ENCODE measurements at regions not wholly inside any gene's neighbourhood (a gene's known extent, or its start where the extent isn't known, plus 50 kb on each side); places are given as distances from the start of the nearest gene placed in this dataset.
A peak's percentile ranks its signal among the peaks of the same experiment; 100 is the strongest.

DNA sequence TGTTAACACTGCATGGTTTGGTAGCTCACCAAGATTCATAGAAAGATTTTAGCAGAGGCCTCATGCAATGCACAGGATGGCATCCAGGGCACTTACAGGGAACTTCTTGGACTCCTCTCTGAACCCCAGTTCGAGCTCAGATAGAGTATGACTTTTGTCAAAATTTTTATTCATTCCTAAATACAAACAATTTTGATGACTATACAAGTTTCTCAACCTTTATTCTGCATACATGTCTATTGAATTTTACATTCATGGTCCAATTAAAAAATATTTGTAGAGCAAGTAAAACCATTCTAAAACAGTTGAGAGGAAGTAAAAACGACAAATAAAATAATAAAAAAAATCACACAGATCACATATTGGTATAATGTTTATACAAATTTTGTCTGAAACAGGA is 219.0 kb upstream of the MAN1A1 start:
- ChIA-PET CTCF (ENCODE audit: low intra/inter-chr PET ratio) (no interaction called here), POLR2A (interaction anchor here (1.6 kb wide), 1 partner anchor 24 kb away, joined by 3 read pairs; no protein-coding TSS in a partner anchor)

More for the DNA sequence above, 219.0 kb upstream of the MAN1A1 start:
- Histone ChIP-seq H3K9me1 (ENCODE audit: control insufficient read depth, insufficient read depth, low read length) (no peaks in the 10 kb centered on the region), H3K9ac (ENCODE audit: insufficient read depth in 1 of 2, low read depth in 2 of 2, low read length in 2 of 2) (no peak overlapping the region), H3K27me3 (ENCODE audit: control insufficient read depth in 2 of 2, insufficient read depth in 2 of 2, low read length in 2 of 2) (no peaks in the 10 kb centered on the region), H3K4me3 (no peak overlapping the region), H3K4me1 (replicated peaks in 1 of 2; ENCODE audit: control insufficient read depth in 2 of 2, insufficient read depth in 2 of 2, low read length in 2 of 2) (peaks cover 0 to 3% of the 10 kb centered on the region in 2 experiments; a peak in 2 of 5 replicates), H3K27ac (ENCODE audit: extremely low read depth, low read depth, low read length) (no peak overlapping the region), H2AFZ (ENCODE audit: low read depth, low read length) (no peak overlapping the region), H3K4me2 (ENCODE audit: insufficient read depth, low read length) (no peak overlapping the region), H4K20me1 (replicated peaks; ENCODE audit: control insufficient read depth, insufficient read depth, low read length) (no peaks in the 10 kb centered on the region), H3K79me2 (ENCODE audit: control insufficient read depth, insufficient read depth, low read length) (no peaks in the 10 kb centered on the region), H3K9me3 (replicated peaks; ENCODE audit: control insufficient read depth, insufficient read depth, low read depth, low read length) (no peaks in the 10 kb centered on the region), H3K36me3 (ENCODE audit: control insufficient read depth, insufficient read depth, low read length) (no peaks in the 10 kb centered on the region)
- FAIRE-seq: no peak
- no peak for ATAC-seq
- in situ Hi-C loops (cut with MboI) (no loop called here), intact Hi-C loops (cut with micrococcal nuclease) (loop anchor here (10.0 kb wide), 1 partner anchor 156 kb away; no protein-coding TSS in a partner anchor)
- DNase-seq (ENCODE audit: extremely low read depth in 1 of 4, low spot score in 3 of 4): no peak
- TF ChIP-seq, protein P1, sequence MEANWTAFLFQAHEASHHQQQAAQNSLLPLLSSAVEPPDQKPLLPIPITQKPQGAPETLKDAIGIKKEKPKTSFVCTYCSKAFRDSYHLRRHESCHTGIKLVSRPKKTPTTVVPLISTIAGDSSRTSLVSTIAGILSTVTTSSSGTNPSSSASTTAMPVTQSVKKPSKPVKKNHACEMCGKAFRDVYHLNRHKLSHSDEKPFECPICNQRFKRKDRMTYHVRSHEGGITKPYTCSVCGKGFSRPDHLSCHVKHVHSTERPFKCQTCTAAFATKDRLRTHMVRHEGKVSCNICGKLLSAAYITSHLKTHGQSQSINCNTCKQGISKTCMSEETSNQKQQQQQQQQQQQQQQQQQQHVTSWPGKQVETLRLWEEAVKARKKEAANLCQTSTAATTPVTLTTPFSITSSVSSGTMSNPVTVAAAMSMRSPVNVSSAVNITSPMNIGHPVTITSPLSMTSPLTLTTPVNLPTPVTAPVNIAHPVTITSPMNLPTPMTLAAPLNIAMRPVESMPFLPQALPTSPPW (CRISPR knock-in tag; IDR thresholded peaks at IDR 0.05): no peak
- TF ChIP-seq ZNF316 (IDR thresholded peaks at IDR 0.05) (peak; percentile 83), C11orf30 (IDR thresholded peaks at IDR 0.05; ENCODE audit: low read depth) (peak; percentile 59), MAFG (tag; conservative IDR thresholded peaks at IDR 0.05) (peak; percentile 20; the same call in 1 of the 2 replicates)
- 37% methylated on average over 2 of the region's 2 CpGs for WGBS (ENCODE audit: insufficient coverage, low coverage, missing lambda C conversion rate)
- no TSS peak for BruUV-seq (replicated peaks)
